MCF 10A (cell line): ENCODE measurements at regions not wholly inside any gene's neighbourhood (a gene's known extent, or its start where the extent isn't known, plus 50 kb on each side); places are given as distances from the start of the nearest gene placed in this dataset.

Source experiments
- BruUV-seq: library from RNA; stranded (reverse); fragments of 400-500 nt; replicated peaks from 2 replicates; lab custom pipeline; 2021; lab: Mats Ljungman, UMichigan
- CTCF ChIA-PET: fragments of 300-600 bp; sonication (Branson Sonifier 250); formaldehyde crosslinking; extraction: SDS; loops from one replicate; lab custom pipeline; 2021; ENCODE audit warnings: antibody characterized with exemption, inconsistent platforms; lab: Yijun Ruan, JAX
- POLR2A ChIA-PET: fragments of 300-600, 350-650 bp; sonication (Branson Sonifier 250); formaldehyde crosslinking; extraction: SDS; loops from one replicate; lab custom pipeline; 2020; ENCODE audit warnings: antibody characterized with exemption, inconsistent platforms; lab: Yijun Ruan, JAX
- DNase-seq: peaks from one replicate; pipeline ENCODE4 v3.0.0-alpha.2; 2018; ENCODE audit not compliant: unreplicated experiment
- H3K27ac Mint-ChIP-seq: one replicate; pipeline ENCODE4 v1.8.0; 2022; ENCODE audit warnings: mild to moderate bottlenecking, low read depth, mixed read lengths; ENCODE audit not compliant: unreplicated experiment
- H3K27me3 Mint-ChIP-seq: one replicate; pipeline ENCODE4 v1.8.0; 2022; ENCODE audit warnings: mixed read lengths; ENCODE audit not compliant: insufficient read depth, unreplicated experiment
- H3K36me3 Mint-ChIP-seq: one replicate; pipeline ENCODE4 v1.8.0; 2022; ENCODE audit warnings: mild to moderate bottlenecking, moderate library complexity, mixed read lengths; ENCODE audit not compliant: insufficient read depth, unreplicated experiment
- H3K4me1 Mint-ChIP-seq: one replicate; pipeline ENCODE4 v1.8.0; 2022; ENCODE audit warnings: mixed read lengths; ENCODE audit not compliant: insufficient read depth, unreplicated experiment
- H3K4me3 Mint-ChIP-seq: one replicate; pipeline ENCODE4 v1.8.0; 2022; ENCODE audit warnings: mild to moderate bottlenecking, moderate library complexity, mixed read lengths; ENCODE audit not compliant: unreplicated experiment
- H3K9me3 Mint-ChIP-seq: one replicate; pipeline ENCODE4 v1.8.0; 2022; ENCODE audit warnings: mixed read lengths; ENCODE audit not compliant: unreplicated experiment
- intact Hi-C: fragments of 100-400 bp; cut with micrococcal nuclease; formaldehyde crosslinking; loops from 2 replicates; pipeline ENCODE4 v1.14.1; 2022
- TF ChIP-seq, protein P1 (sequence below): fragments of 200-600 bp; IDR thresholded peaks from one replicate; pipeline ENCODE4 v1.8.0; 2022; ENCODE audit warnings: antibody characterized with exemption, mild to moderate bottlenecking; ENCODE audit not compliant: unreplicated experiment

DNA sequence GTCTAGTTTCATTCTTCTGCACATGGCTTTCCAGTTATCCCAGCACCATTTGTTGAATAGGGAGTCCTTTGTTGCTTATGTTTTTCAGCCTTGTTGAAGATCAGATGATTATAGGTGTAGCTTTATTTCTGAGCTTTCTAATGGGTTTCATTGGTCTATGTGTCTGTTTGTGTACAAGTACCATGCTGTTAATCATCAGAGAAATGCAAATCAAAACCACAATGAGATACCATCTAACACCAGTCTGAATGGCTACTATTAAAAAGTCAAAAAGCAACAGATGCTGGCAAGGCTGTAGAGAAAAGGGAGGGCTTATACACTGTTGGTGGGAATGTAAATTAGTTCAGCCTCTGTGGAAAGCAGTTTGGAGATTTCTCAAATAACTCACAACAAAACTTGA lies 321.5 kb upstream of the PTBP2 start:
- Mint-ChIP-seq H3K36me3 (peaks cover 7% of the 10 kb centered on the region), H3K27ac (no peak overlapping the region), H3K27me3 (no peaks in the 10 kb centered on the region), H3K9me3 (peaks cover 7% of the 10 kb centered on the region), H3K4me1 (no peaks in the 10 kb centered on the region), H3K4me3 (no peak overlapping the region)
- TF ChIP-seq, protein P1, sequence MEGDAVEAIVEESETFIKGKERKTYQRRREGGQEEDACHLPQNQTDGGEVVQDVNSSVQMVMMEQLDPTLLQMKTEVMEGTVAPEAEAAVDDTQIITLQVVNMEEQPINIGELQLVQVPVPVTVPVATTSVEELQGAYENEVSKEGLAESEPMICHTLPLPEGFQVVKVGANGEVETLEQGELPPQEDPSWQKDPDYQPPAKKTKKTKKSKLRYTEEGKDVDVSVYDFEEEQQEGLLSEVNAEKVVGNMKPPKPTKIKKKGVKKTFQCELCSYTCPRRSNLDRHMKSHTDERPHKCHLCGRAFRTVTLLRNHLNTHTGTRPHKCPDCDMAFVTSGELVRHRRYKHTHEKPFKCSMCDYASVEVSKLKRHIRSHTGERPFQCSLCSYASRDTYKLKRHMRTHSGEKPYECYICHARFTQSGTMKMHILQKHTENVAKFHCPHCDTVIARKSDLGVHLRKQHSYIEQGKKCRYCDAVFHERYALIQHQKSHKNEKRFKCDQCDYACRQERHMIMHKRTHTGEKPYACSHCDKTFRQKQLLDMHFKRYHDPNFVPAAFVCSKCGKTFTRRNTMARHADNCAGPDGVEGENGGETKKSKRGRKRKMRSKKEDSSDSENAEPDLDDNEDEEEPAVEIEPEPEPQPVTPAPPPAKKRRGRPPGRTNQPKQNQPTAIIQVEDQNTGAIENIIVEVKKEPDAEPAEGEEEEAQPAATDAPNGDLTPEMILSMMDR: no peak
- ChIA-PET CTCF (no interaction called here), POLR2A (no interaction called here)
- no peak for DNase-seq
- intact Hi-C loops: no loop called here
- BruUV-seq: no TSS peak

DNA sequence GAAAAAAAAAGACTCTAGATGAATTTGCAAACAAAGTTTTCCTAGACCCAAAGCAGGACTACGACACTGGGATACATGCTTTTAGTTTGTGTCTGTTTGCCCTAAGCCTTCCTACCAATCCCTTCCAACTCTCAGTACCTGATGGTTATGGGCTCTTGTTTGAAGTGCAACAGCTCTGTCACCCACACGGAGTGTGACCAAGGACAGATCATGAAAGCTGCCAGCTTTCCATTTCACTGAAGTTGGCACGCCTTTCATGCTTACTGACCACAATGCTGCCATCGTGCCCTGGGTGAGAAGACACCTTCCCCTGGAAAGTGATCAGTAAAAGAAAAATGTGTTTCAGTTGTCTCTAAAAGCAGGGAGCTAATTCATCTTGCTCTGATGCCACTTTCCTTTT lies 312.5 kb upstream of the PTBP2 start:
- TF ChIP-seq, protein P1: no peak
- no peaks in the 10 kb centered on the region for H3K27me3 Mint-ChIP-seq
- no peak overlapping the region for H3K27ac Mint-ChIP-seq
- no peaks in the 10 kb centered on the region for H3K4me1 Mint-ChIP-seq
- intact Hi-C loops: no loop called here
- no peaks in the 10 kb centered on the region for H3K36me3 Mint-ChIP-seq
- no TSS peak for BruUV-seq
- DNase-seq: no peak
- ChIA-PET POLR2A (no interaction called here), CTCF (no interaction called here)
- no peak overlapping the region for H3K4me3 Mint-ChIP-seq
- H3K9me3 Mint-ChIP-seq: no peaks in the 10 kb centered on the region

DNA sequence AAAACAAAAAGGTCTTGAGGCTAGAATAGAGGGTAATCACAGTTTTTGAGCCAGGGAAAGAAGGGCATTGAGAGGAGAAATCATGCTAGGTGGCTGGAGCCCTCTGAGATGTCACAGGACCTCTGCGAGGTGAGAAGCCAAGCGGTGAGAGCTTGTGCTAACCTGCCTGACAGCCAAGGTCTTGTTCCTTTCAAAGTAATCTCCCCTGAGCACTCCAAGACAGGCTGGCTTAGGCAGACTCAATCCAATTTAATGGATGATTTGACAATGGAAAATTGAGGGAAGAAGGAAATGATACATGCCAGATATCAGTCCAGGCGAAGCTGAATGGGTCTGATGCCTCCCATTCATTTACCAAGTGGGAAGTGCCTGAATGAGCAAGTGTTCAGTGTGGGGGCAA lies 311.9 kb upstream of the PTBP2 start:
- Mint-ChIP-seq H3K36me3 (no peaks in the 10 kb centered on the region), H3K27me3 (no peaks in the 10 kb centered on the region), H3K4me1 (peaks cover 4% of the 10 kb centered on the region), H3K27ac (no peak overlapping the region), H3K4me3 (no peak overlapping the region), H3K9me3 (no peaks in the 10 kb centered on the region)
- TF ChIP-seq, protein P1: no peak
- intact Hi-C loops: no loop called here
- BruUV-seq: no TSS peak
- DNase-seq: no peak
- POLR2A ChIA-PET: no interaction called here
- CTCF ChIA-PET: interaction anchor here (0.6 kb wide), 1 partner anchor 179 kb away, joined by 3 read pairs; no protein-coding TSS in a partner anchor

DNA sequence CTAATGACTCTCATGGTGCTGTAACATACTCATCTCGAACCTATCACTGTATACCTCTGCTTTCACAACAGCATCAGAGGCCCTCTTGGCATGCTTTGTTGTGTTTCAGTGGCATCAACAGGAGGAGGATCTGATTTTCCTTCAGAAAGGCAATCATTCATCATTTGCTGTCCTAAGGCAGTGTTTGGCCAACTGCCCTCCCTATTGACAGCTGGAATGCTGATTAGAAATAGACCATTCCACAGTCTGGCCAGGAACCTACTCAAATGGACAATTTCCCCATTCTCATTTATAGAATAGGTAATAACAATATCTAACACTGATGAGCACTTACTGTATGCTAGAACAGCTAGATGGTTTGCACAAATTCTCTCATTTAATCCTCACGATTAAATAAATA lies 310.6 kb upstream of the PTBP2 start:
- no peak for DNase-seq
- Mint-ChIP-seq H3K27me3 (no peaks in the 10 kb centered on the region), H3K36me3 (no peaks in the 10 kb centered on the region), H3K4me1 (peaks cover 8% of the 10 kb centered on the region), H3K27ac (no peak overlapping the region), H3K4me3 (no peak overlapping the region), H3K9me3 (no peaks in the 10 kb centered on the region)
- TF ChIP-seq, protein P1: no peak
- ChIA-PET CTCF (no interaction called here), POLR2A (no interaction called here)
- intact Hi-C loops: no loop called here
- no TSS peak for BruUV-seq
